ENCODE measurements at regions not wholly inside any gene's neighbourhood (a gene's known extent, or its start where the extent isn't known, plus 50 kb on each side); places are given as distances from the start of the nearest gene placed in this dataset.

DNA sequence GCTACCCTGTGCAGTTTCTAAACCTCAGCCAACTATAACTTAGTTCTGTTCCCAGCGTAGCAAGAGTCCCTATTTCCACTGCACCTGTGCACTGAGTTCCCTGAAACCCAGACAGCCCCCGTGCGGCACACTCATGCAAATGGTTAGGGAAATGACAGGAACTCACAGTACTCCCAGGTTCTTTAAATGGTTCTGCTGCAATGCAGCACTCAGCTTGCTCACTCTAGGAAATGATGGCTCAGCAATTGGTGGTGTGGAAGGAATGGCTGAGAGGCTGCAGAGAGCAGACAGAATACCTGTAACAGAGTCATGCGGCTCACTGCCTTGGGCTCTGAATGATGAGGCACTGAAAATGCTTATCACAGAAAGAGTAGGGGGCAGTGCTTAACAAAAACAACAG is 143.0 kb downstream of the RAD51AP2 start:
- no peak for TF ChIP-seq RXRA (IDR thresholded peaks at IDR 0.05; ENCODE audit: borderline replicate concordance, low read depth)
- TF ChIP-seq ELF1 (IDR thresholded peaks at IDR 0.05) = no peak
- TF ChIP-seq NFIC (IDR thresholded peaks at IDR 0.05; ENCODE audit: borderline replicate concordance) = no peak
- no peak for TF ChIP-seq USF2 (IDR thresholded peaks at IDR 0.05; ENCODE audit: borderline replicate concordance, low read depth, low read length)
- TF ChIP-seq CTCF (IDR thresholded peaks at IDR 0.05) = no peak
- no peak for TF ChIP-seq FOSL2 (IDR thresholded peaks at IDR 0.05; ENCODE audit: borderline replicate concordance, low read depth)
- TF ChIP-seq, protein P1, sequence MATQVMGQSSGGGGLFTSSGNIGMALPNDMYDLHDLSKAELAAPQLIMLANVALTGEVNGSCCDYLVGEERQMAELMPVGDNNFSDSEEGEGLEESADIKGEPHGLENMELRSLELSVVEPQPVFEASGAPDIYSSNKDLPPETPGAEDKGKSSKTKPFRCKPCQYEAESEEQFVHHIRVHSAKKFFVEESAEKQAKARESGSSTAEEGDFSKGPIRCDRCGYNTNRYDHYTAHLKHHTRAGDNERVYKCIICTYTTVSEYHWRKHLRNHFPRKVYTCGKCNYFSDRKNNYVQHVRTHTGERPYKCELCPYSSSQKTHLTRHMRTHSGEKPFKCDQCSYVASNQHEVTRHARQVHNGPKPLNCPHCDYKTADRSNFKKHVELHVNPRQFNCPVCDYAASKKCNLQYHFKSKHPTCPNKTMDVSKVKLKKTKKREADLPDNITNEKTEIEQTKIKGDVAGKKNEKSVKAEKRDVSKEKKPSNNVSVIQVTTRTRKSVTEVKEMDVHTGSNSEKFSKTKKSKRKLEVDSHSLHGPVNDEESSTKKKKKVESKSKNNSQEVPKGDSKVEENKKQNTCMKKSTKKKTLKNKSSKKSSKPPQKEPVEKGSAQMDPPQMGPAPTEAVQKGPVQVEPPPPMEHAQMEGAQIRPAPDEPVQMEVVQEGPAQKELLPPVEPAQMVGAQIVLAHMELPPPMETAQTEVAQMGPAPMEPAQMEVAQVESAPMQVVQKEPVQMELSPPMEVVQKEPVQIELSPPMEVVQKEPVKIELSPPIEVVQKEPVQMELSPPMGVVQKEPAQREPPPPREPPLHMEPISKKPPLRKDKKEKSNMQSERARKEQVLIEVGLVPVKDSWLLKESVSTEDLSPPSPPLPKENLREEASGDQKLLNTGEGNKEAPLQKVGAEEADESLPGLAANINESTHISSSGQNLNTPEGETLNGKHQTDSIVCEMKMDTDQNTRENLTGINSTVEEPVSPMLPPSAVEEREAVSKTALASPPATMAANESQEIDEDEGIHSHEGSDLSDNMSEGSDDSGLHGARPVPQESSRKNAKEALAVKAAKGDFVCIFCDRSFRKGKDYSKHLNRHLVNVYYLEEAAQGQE (IDR thresholded peaks at IDR 0.05; ENCODE audit: low read depth, low read length) = no peak
- no peak for TF ChIP-seq RAD21 (IDR thresholded peaks at IDR 0.05; ENCODE audit: low read length)
- TF ChIP-seq TAF1 (IDR thresholded peaks at IDR 0.05; ENCODE audit: borderline replicate concordance, low read depth, low read length) = no peak
- no peak for TF ChIP-seq EP300 (IDR thresholded peaks at IDR 0.05; ENCODE audit: borderline replicate concordance in 1 of 2, low read depth in 1 of 2, low read length in 1 of 2)
- no peak for TF ChIP-seq POLR2AphosphoS5 (IDR thresholded peaks at IDR 0.05; ENCODE audit: low read depth, low read length)
- no peak for TF ChIP-seq TCF12 (IDR thresholded peaks at IDR 0.05)
- TF ChIP-seq SMC3 (IDR thresholded peaks at IDR 0.05; ENCODE audit: low read depth, low read length) = no peak
